ENCODE measurements at regions not wholly inside any gene's neighbourhood (a gene's known extent, or its start where the extent isn't known, plus 50 kb on each side); places are given as distances from the start of the nearest gene placed in this dataset.

DNA sequence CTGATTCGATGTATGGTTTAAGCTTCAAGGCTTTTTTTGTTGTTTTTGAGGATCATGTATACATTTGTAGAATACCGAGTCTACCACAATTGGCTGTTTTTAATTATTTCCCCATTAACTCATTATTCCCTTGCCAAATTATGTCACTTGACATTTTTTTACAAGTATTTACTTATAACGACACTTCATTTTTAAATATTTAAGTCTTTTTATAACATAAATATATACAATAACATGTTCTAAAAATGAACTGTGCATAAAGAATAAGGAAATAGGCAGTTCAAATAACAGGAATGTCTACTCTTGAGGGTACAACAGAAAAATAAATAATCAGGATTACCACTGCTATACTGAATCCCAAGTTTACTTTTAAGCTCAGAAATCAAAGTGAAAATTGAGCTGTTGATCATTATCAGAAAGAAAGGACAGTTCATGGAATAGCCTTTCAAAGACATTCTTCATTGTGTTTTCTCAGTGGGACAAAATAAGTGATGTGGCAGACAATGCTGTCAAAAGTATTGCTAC, 627.5 kb downstream of the PCDH19 start:
- Histone ChIP-seq H3K9me3 (ENCODE audit: control insufficient read depth, low read depth, low read length) (no peaks in the 10 kb centered on the region), H4K91ac (ENCODE audit: insufficient read length, low read depth, low read length) (no peak overlapping the region), H3K9ac (ENCODE audit: extremely low read depth, insufficient read length, low read length) (no peak overlapping the region), H2BK5ac (ENCODE audit: insufficient read length, low read length) (no peak overlapping the region), H3K4ac (ENCODE audit: low read depth, low read length) (no peak overlapping the region), H4K5ac (ENCODE audit: insufficient read length, low read depth, low read length) (no peak overlapping the region), H3K23me2 (ENCODE audit: insufficient read length, low read depth, low read length, poor library complexity, severe bottlenecking) (no peaks in the 10 kb centered on the region), H3K18ac (ENCODE audit: insufficient read length, low read depth, low read length) (no peak overlapping the region), H2BK15ac (ENCODE audit: low read depth, low read length) (no peak overlapping the region), H3K79me1 (ENCODE audit: insufficient read depth, low read depth, low read length, poor library complexity, severe bottlenecking) (no peaks in the 10 kb centered on the region), H3K27ac (ENCODE audit: insufficient read length, low read depth, low read length) (no peak overlapping the region), H2BK12ac (ENCODE audit: insufficient read length, low read depth, low read length) (no peak overlapping the region), H3K4me2 (ENCODE audit: insufficient read depth, insufficient read length, low read length) (no peak overlapping the region), H2AK5ac (ENCODE audit: insufficient read length, low read length) (no peak overlapping the region), H2BK120ac (ENCODE audit: low read depth, low read length, poor library complexity, severe bottlenecking) (no peak overlapping the region), H3K27me3 (ENCODE audit: insufficient read depth, low read length) (no peaks in the 10 kb centered on the region), H3K14ac (ENCODE audit: insufficient read depth, low read length) (no peak overlapping the region), H3K4me1 (ENCODE audit: insufficient read depth, low read length) (no peaks in the 10 kb centered on the region), H3K79me2 (ENCODE audit: insufficient read depth, low read length) (no peaks in the 10 kb centered on the region), H4K8ac (replicated peaks; ENCODE audit: insufficient read length, low read depth, low read length) (no peak overlapping the region), H4K20me1 (ENCODE audit: control insufficient read depth, insufficient read depth, insufficient read length) (no peaks in the 10 kb centered on the region), H3T11ph (ENCODE audit: low read length) (no peak overlapping the region), H2AFZ (ENCODE audit: low read length) (no peak overlapping the region), H3K56ac (ENCODE audit: insufficient read length, low read depth, low read length) (no peak overlapping the region), H2BK20ac (ENCODE audit: low read depth, low read length, poor library complexity, severe bottlenecking) (no peak overlapping the region), H3K23ac (ENCODE audit: insufficient read length, low read depth, low read length) (no peak overlapping the region)
- no peaks in the 10 kb centered on the region for H3K4me1 Mint-ChIP-seq
- no peaks in the 10 kb centered on the region; a peak in 2 of 7 replicates for H3K36me3 Mint-ChIP-seq (ENCODE audit: insufficient read depth in 1 of 3, low read depth in 3 of 3)
- no peak for TF ChIP-seq CTCF (conservative IDR thresholded peaks at IDR 0.05)
- H3K9me3 Mint-ChIP-seq, result peaks cover 12 to 13% of the 10 kb centered on the region in 2 experiments; a peak in 4 of 5 replicates
- no peak overlapping the region for H3K4me3 Mint-ChIP-seq
- no peak for DNase-seq
- H3K27me3 Mint-ChIP-seq (ENCODE audit: low read depth), result no peaks in the 10 kb centered on the region
- WGBS (ENCODE audit: extremely low coverage, insufficient read length, low lambda C conversion rate), result 100% methylated on average over 1 of the region's 3 CpGs
- H3K27ac Mint-ChIP-seq, result no peak overlapping the region

Measured in H9 (cell line).